ENCODE measurements at regions not wholly inside any gene's neighbourhood (a gene's known extent, or its start where the extent isn't known, plus 50 kb on each side); places are given as distances from the start of the nearest gene placed in this dataset.

DNA sequence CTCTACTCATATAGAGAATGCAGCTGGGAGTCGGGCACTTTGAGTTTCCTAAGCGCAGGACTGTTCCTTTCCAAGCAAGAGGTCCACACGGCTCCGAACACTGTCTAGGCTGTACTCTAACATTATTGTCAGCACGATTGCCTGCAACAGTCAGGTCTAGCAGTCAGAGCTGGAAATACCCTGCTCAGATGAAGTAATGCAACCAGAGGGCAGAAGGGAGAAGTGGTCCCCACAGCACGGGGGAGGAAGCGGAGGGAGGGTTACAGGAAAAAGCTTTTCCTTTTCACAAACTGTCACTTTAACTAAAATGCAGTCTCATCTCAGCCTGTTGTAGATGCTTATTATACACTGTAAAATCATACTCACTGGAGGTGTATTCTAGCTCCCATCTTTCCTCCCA, 98.9 kb upstream of the SLC44A3 start:
- TF ChIP-seq CTCF (IDR thresholded peaks at IDR 0.05 in 4 of 5, conservative IDR thresholded peaks at IDR 0.05 in 1 of 5) = no peak
- no peak for TF ChIP-seq POLR2A (IDR thresholded peaks at IDR 0.05)
